ENCODE measurements at regions not wholly inside any gene's neighbourhood (a gene's known extent, or its start where the extent isn't known, plus 50 kb on each side); places are given as distances from the start of the nearest gene placed in this dataset.

- DNase-seq: no peak
- WGBS, 3 donors: 75 to 77% (median 75%) methylated on average over 2 of the region's 2 CpGs
- ATAC-seq: no peak
Observed at GRCh38 chr9:20015427-20015931, 226.6 kb upstream of the SLC24A2 start.

GRCh38 chr9:20014168-20014567, 225.3 kb upstream of the SLC24A2 start:
- ATAC-seq (no peak), DNase-seq (no peak)
- WGBS, 3 donors: 78 to 79% (median 79%) methylated on average over 4 of the region's 4 CpGs
- no peaks in the 10 kb centered on the region for H3K4me1 ChIP-seq
- no peak overlapping the region for H3K27ac ChIP-seq
- H3K36me3 ChIP-seq (ENCODE audit: insufficient read depth in 1 of 2, low read depth in 1 of 2): no peaks in the 10 kb centered on the region
- no peaks in the 10 kb centered on the region for H3K27me3 ChIP-seq (ENCODE audit: insufficient read depth in 3 of 3, low read length in 2 of 3)
- intact Hi-C loops (cut with DNase I): no loop called here
- H3K4me3 ChIP-seq: no peak overlapping the region
- H3K9me3 ChIP-seq: no peaks in the 10 kb centered on the region
- TF ChIP-seq CTCF (IDR thresholded peaks at IDR 0.05): no peak

More at GRCh38 chr9:20015427-20015931, 226.6 kb upstream of the SLC24A2 start:
- intact Hi-C loops (cut with DNase I): no loop called here
- no peak for TF ChIP-seq CTCF (IDR thresholded peaks at IDR 0.05)
- Histone ChIP-seq H3K9me3 (no peaks in the 10 kb centered on the region), H3K36me3 (ENCODE audit: insufficient read depth in 1 of 2, low read depth in 1 of 2) (no peaks in the 10 kb centered on the region), H3K4me1 (no peaks in the 10 kb centered on the region), H3K4me3 (no peak overlapping the region), H3K27ac (no peak overlapping the region), H3K27me3 (ENCODE audit: insufficient read depth in 3 of 3, low read length in 2 of 3) (no peaks in the 10 kb centered on the region)

GRCh38 chr9:20012232-20012631, 223.4 kb upstream of the SLC24A2 start:
- intact Hi-C loops (cut with DNase I): no loop called here
- Histone ChIP-seq H3K9me3 (no peaks in the 10 kb centered on the region), H3K4me3 (no peak overlapping the region), H3K27me3 (ENCODE audit: insufficient read depth in 3 of 3, low read length in 2 of 3) (no peaks in the 10 kb centered on the region), H3K27ac (no peak overlapping the region), H3K4me1 (no peaks in the 10 kb centered on the region), H3K36me3 (ENCODE audit: insufficient read depth in 1 of 2, low read depth in 1 of 2) (no peaks in the 10 kb centered on the region)
- no peak for ATAC-seq
- no peak for TF ChIP-seq CTCF (IDR thresholded peaks at IDR 0.05)
- 92 to 97% (median 96%) methylated on average over 3 of the region's 3 CpGs for WGBS, 3 donors
- no peak for DNase-seq

GRCh38 chr9:20009606-20010005, 220.8 kb upstream of the SLC24A2 start:
- ATAC-seq (no peak), DNase-seq (no peak)
- no peaks in the 10 kb centered on the region for H3K4me1 ChIP-seq
- intact Hi-C loops (cut with DNase I): no loop called here
- H3K9me3 ChIP-seq: no peaks in the 10 kb centered on the region
- peaks cover 0 to 2% (median 0%) of the 10 kb centered on the region in 3 donors for H3K27me3 ChIP-seq (ENCODE audit: insufficient read depth in 3 of 3, low read length in 2 of 3)
- 88 to 95% (median 90%) methylated on average over 2 of the region's 2 CpGs for WGBS, 3 donors
- H3K27ac ChIP-seq: no peak overlapping the region
- H3K4me3 ChIP-seq: no peak overlapping the region
- TF ChIP-seq CTCF (IDR thresholded peaks at IDR 0.05): no peak
- H3K36me3 ChIP-seq (ENCODE audit: insufficient read depth in 1 of 2, low read depth in 1 of 2): no peaks in the 10 kb centered on the region

- ATAC-seq: no peak
- Histone ChIP-seq H3K27me3 (ENCODE audit: insufficient read depth in 3 of 3, low read length in 2 of 3) (peaks cover 0 to 2% (median 0%) of the 10 kb centered on the region in 3 donors), H3K9me3 (no peaks in the 10 kb centered on the region), H3K36me3 (ENCODE audit: insufficient read depth in 1 of 2, low read depth in 1 of 2) (no peaks in the 10 kb centered on the region), H3K4me1 (no peaks in the 10 kb centered on the region), H3K27ac (no peak overlapping the region), H3K4me3 (no peak overlapping the region)
- intact Hi-C loops (cut with DNase I): no loop called here
- DNase-seq: no peak
- no peak for TF ChIP-seq CTCF (IDR thresholded peaks at IDR 0.05)
- WGBS, 3 donors: 95 to 98% (median 96%) methylated on average over 2 of the region's 2 CpGs
Observed at GRCh38 chr9:20002011-20002410, 213.2 kb upstream of the SLC24A2 start.

Measured in psoas muscle (tissue), 7 donors.